GM23338 (cell line): ENCODE measurements at regions not wholly inside any gene's neighbourhood (a gene's known extent, or its start where the extent isn't known, plus 50 kb on each side); places are given as distances from the start of the nearest gene placed in this dataset.

ENCODE experiments used
- ATAC-seq: fragments of 200-7000 bp; cut with Tn5 transposase; 3 replicates; pipeline ENCODE4 v1.9.1; 2020
- DNase-seq: peaks from one replicate; pipeline ENCODE4 v3.0.0-alpha.2; 2015; ENCODE audit warnings: low spot score
- H2AFZ ChIP-seq: fragments of 200-600 bp; sonication (generic); 2 replicates; pipeline ENCODE4 v1.8.0; 2016; ENCODE audit warnings: antibody characterized with exemption, mild to moderate bottlenecking, moderate library complexity
- H3F3A ChIP-seq: fragments of 200-600 bp; sonication (generic); replicated peaks from 2 replicates; pipeline ENCODE4 v1.8.0; 2017; ENCODE audit warnings: antibody characterized with exemption, mixed run types, low read depth
- H3K27ac ChIP-seq: fragments of 200-600 bp; sonication (generic); 2 replicates; pipeline ENCODE4 v1.6.1; 2016; ENCODE audit warnings: low read depth
- H3K27me3 ChIP-seq: fragments of 200-600 bp; sonication (generic); 2 replicates; pipeline ENCODE4 v1.8.0; 2016; ENCODE audit warnings: mild to moderate bottlenecking, mixed run types, moderate library complexity; ENCODE audit not compliant: insufficient read depth
- H3K36me3 ChIP-seq: fragments of 200-600 bp; sonication (generic); 2 replicates; pipeline ENCODE4 v1.8.0; 2016; ENCODE audit warnings: mild to moderate bottlenecking; ENCODE audit not compliant: insufficient read depth
- H3K4me1 ChIP-seq: fragments of 200-600 bp; sonication (generic); 2 replicates; pipeline ENCODE4 v1.8.0; 2016; ENCODE audit warnings: mild to moderate bottlenecking, moderate library complexity; ENCODE audit not compliant: insufficient read depth
- H3K4me2 ChIP-seq: fragments of 200-600 bp; sonication (generic); 2 replicates; pipeline ENCODE4 v1.7.1; 2017; ENCODE audit warnings: mixed run types
- H3K4me3 ChIP-seq: fragments of 200-600 bp; sonication (generic); 2 replicates; pipeline ENCODE4 v1.6.1; 2016; ENCODE audit warnings: mixed run types
- H3K79me2 ChIP-seq: fragments of 200-600 bp; sonication (generic); replicated peaks from 2 replicates; pipeline ENCODE4 v1.8.0; 2017; ENCODE audit warnings: mild to moderate bottlenecking; ENCODE audit not compliant: insufficient read depth
- H3K9me2 ChIP-seq: fragments of 200-600 bp; sonication (generic); 2 replicates; pipeline ENCODE4 v1.8.0; 2017; ENCODE audit not compliant: insufficient read depth
- H4K20me1 ChIP-seq: fragments of 200-600 bp; sonication (generic); replicated peaks from 2 replicates; pipeline ENCODE4 v1.8.0; 2017; ENCODE audit warnings: mild to moderate bottlenecking; ENCODE audit not compliant: insufficient read depth
- H3K27ac Mint-ChIP-seq: 2 replicates; pipeline ENCODE4 v1.8.0; 2020; ENCODE audit warnings: inconsistent platforms, mild to moderate bottlenecking, moderate library complexity, mixed read lengths
- H3K27me3 Mint-ChIP-seq: 3 replicates; pipeline ENCODE4 v1.8.0; 2022; ENCODE audit warnings: low read depth, mild to moderate bottlenecking, moderate library complexity, mixed read lengths, inconsistent platforms; ENCODE audit not compliant: insufficient read depth, poor library complexity
- H3K36me3 Mint-ChIP-seq: 3 replicates; pipeline ENCODE4 v1.8.0; 2021; ENCODE audit warnings: low read depth, mild to moderate bottlenecking, inconsistent platforms, moderate library complexity, mixed read lengths
- H3K4me1 Mint-ChIP-seq: 3 replicates; pipeline ENCODE4 v1.8.0; 2020; ENCODE audit warnings: mild to moderate bottlenecking, inconsistent platforms, mixed read lengths
- H3K4me3 Mint-ChIP-seq: 3 replicates; pipeline ENCODE4 v1.8.0; 2021; ENCODE audit warnings: moderate library complexity, mild to moderate bottlenecking, inconsistent platforms, mixed read lengths
- H3K9me3 Mint-ChIP-seq: 3 replicates; pipeline ENCODE4 v1.8.0; 2020; ENCODE audit warnings: moderate library complexity, mild to moderate bottlenecking, inconsistent platforms, mixed read lengths
- CREB1 ChIP-seq: fragments of 250-450 bp; sonication (Bioruptor Pico); IDR thresholded peaks from 2 replicates; pipeline ENCODE4 v1.5.0; 2020; ENCODE audit warnings: low read depth, mild to moderate bottlenecking, moderate library complexity
- EZH2 ChIP-seq: fragments of 200-600 bp; sonication (generic); IDR thresholded peaks from one replicate; pipeline ENCODE4 v1.8.0; 2017; ENCODE audit warnings: antibody characterized with exemption, mild to moderate bottlenecking, low read depth; ENCODE audit not compliant: unreplicated experiment
- EZH2phosphoT487 ChIP-seq: fragments of 200-600 bp; sonication (generic); IDR thresholded peaks from one replicate; pipeline ENCODE4 v1.8.1; 2018; ENCODE audit warnings: antibody characterized with exemption; ENCODE audit not compliant: unreplicated experiment
- JUNB ChIP-seq: IDR thresholded peaks from one replicate; pipeline ENCODE4 v1.6.1; 2016; ENCODE audit warnings: antibody characterized with exemption; ENCODE audit not compliant: unreplicated experiment
- NANOG ChIP-seq: IDR thresholded peaks from 2 replicates; pipeline ENCODE4 v1.6.1; 2016; ENCODE audit warnings: antibody characterized with exemption, borderline replicate concordance
- POLR2AphosphoS5 ChIP-seq: IDR thresholded peaks from 2 replicates; pipeline ENCODE4 v1.6.1; 2016; ENCODE audit warnings: antibody characterized with exemption, low read depth
- STAT1 ChIP-seq: IDR thresholded peaks from one replicate; pipeline ENCODE4 v1.6.1; 2016; ENCODE audit warnings: antibody characterized with exemption; ENCODE audit not compliant: unreplicated experiment
- ZNF114 ChIP-seq: fragments of 250-450 bp; sonication (Bioruptor Pico); IDR thresholded peaks from 2 replicates; pipeline ENCODE4 v1.5.0; 2020; ENCODE audit warnings: mild to moderate bottlenecking, moderate library complexity
- ZNF331 ChIP-seq: fragments of 250-450 bp; sonication (Bioruptor Pico); IDR thresholded peaks from 2 replicates; pipeline ENCODE4 v1.5.0; 2020; ENCODE audit warnings: low read depth, mild to moderate bottlenecking, moderate library complexity
- TF ChIP-seq, protein P1 (sequence below), 2 experiments: fragments of 200-600 bp in 1 of 2; sonication (generic) in 1 of 2; conservative IDR thresholded peaks; 2 replicates each; pipeline versions ENCODE4 v1.5.1 to v1.6.1; 2016 to 2017; ENCODE audit warnings: antibody characterized with exemption in 2 of 2, low read depth in 2 of 2, mild to moderate bottlenecking in 2 of 2, moderate library complexity in 1 of 2
- TF ChIP-seq, protein P2 (sequence below): fragments of 250-450 bp; sonication (Bioruptor Pico); IDR thresholded peaks from 2 replicates; pipeline ENCODE4 v1.5.0; 2020; ENCODE audit warnings: mild to moderate bottlenecking, moderate library complexity
- TF ChIP-seq, protein P3 (sequence below): IDR thresholded peaks from 2 replicates; pipeline ENCODE4 v1.6.1; 2016; ENCODE audit warnings: antibody characterized with exemption
- TF ChIP-seq, protein P4 (sequence below): IDR thresholded peaks from one replicate; pipeline ENCODE4 v1.6.1; 2018; ENCODE audit warnings: antibody characterized with exemption; ENCODE audit not compliant: unreplicated experiment

DNA sequence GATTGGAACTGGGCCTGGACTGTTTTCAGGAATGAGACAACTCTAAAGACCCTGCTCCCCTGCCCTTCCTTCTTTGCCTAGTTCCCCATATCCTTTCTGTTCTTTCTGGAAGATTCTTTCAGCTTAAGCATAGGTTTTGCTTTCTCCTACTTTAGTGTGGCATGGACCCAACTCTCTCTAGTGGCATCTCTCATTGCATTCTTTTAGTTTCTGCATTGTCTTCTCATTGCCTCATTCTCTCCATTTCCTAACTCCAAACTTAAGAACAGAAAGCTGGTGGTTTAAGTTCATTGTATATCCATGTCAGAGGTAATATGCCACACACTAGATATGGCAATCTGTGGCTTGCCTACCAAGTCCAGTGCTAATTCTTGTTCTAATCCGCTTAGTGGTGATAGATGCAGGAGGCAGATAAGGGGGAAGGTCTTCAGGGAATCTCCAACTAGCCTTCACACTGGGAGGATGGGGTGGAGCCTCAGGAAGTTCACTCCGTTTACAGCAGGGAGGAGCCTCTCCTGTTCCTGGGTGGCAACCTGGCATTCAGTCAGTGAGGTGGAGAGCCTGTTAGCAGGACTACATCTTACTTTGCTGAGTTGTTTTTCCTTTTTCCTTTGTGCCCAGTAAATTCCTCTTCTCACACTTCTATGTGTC lies 165.1 kb upstream of the LMNTD1 start:
- Histone ChIP-seq H3K27me3 (no peaks in the 10 kb centered on the region), H3K9me2 (peaks cover 7% of the 10 kb centered on the region), H3K36me3 (no peaks in the 10 kb centered on the region), H3F3A (no peaks in the 10 kb centered on the region), H2AFZ (peak overlapping the region; percentile 85; the same call in 1 of the 2 replicates), H3K4me1 (no peaks in the 10 kb centered on the region), H3K27ac (no peak overlapping the region), H3K4me3 (no peak overlapping the region), H3K4me2 (no peak overlapping the region), H3K79me2 (no peaks in the 10 kb centered on the region), H4K20me1 (no peaks in the 10 kb centered on the region)
- Mint-ChIP-seq H3K27ac (no peak overlapping the region), H3K4me3 (no peak overlapping the region), H3K27me3 (peaks cover 2% of the 10 kb centered on the region), H3K36me3 (no peaks in the 10 kb centered on the region), H3K9me3 (no peaks in the 10 kb centered on the region), H3K4me1 (no peaks in the 10 kb centered on the region)
- peak; percentile 2 for DNase-seq
- peak; percentile 46 for ATAC-seq
- no peak for TF ChIP-seq ZNF114 (CRISPR knock-in tag)
- TF ChIP-seq ZNF331 (CRISPR knock-in tag): no peak
- TF ChIP-seq, protein P1, sequence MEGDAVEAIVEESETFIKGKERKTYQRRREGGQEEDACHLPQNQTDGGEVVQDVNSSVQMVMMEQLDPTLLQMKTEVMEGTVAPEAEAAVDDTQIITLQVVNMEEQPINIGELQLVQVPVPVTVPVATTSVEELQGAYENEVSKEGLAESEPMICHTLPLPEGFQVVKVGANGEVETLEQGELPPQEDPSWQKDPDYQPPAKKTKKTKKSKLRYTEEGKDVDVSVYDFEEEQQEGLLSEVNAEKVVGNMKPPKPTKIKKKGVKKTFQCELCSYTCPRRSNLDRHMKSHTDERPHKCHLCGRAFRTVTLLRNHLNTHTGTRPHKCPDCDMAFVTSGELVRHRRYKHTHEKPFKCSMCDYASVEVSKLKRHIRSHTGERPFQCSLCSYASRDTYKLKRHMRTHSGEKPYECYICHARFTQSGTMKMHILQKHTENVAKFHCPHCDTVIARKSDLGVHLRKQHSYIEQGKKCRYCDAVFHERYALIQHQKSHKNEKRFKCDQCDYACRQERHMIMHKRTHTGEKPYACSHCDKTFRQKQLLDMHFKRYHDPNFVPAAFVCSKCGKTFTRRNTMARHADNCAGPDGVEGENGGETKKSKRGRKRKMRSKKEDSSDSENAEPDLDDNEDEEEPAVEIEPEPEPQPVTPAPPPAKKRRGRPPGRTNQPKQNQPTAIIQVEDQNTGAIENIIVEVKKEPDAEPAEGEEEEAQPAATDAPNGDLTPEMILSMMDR (conservative IDR thresholded peaks at IDR 0.05; ENCODE audit: low read depth in 2 of 2): no peak
- no peak for TF ChIP-seq EZH2
- TF ChIP-seq EZH2phosphoT487: no peak
- TF ChIP-seq, protein P2, sequence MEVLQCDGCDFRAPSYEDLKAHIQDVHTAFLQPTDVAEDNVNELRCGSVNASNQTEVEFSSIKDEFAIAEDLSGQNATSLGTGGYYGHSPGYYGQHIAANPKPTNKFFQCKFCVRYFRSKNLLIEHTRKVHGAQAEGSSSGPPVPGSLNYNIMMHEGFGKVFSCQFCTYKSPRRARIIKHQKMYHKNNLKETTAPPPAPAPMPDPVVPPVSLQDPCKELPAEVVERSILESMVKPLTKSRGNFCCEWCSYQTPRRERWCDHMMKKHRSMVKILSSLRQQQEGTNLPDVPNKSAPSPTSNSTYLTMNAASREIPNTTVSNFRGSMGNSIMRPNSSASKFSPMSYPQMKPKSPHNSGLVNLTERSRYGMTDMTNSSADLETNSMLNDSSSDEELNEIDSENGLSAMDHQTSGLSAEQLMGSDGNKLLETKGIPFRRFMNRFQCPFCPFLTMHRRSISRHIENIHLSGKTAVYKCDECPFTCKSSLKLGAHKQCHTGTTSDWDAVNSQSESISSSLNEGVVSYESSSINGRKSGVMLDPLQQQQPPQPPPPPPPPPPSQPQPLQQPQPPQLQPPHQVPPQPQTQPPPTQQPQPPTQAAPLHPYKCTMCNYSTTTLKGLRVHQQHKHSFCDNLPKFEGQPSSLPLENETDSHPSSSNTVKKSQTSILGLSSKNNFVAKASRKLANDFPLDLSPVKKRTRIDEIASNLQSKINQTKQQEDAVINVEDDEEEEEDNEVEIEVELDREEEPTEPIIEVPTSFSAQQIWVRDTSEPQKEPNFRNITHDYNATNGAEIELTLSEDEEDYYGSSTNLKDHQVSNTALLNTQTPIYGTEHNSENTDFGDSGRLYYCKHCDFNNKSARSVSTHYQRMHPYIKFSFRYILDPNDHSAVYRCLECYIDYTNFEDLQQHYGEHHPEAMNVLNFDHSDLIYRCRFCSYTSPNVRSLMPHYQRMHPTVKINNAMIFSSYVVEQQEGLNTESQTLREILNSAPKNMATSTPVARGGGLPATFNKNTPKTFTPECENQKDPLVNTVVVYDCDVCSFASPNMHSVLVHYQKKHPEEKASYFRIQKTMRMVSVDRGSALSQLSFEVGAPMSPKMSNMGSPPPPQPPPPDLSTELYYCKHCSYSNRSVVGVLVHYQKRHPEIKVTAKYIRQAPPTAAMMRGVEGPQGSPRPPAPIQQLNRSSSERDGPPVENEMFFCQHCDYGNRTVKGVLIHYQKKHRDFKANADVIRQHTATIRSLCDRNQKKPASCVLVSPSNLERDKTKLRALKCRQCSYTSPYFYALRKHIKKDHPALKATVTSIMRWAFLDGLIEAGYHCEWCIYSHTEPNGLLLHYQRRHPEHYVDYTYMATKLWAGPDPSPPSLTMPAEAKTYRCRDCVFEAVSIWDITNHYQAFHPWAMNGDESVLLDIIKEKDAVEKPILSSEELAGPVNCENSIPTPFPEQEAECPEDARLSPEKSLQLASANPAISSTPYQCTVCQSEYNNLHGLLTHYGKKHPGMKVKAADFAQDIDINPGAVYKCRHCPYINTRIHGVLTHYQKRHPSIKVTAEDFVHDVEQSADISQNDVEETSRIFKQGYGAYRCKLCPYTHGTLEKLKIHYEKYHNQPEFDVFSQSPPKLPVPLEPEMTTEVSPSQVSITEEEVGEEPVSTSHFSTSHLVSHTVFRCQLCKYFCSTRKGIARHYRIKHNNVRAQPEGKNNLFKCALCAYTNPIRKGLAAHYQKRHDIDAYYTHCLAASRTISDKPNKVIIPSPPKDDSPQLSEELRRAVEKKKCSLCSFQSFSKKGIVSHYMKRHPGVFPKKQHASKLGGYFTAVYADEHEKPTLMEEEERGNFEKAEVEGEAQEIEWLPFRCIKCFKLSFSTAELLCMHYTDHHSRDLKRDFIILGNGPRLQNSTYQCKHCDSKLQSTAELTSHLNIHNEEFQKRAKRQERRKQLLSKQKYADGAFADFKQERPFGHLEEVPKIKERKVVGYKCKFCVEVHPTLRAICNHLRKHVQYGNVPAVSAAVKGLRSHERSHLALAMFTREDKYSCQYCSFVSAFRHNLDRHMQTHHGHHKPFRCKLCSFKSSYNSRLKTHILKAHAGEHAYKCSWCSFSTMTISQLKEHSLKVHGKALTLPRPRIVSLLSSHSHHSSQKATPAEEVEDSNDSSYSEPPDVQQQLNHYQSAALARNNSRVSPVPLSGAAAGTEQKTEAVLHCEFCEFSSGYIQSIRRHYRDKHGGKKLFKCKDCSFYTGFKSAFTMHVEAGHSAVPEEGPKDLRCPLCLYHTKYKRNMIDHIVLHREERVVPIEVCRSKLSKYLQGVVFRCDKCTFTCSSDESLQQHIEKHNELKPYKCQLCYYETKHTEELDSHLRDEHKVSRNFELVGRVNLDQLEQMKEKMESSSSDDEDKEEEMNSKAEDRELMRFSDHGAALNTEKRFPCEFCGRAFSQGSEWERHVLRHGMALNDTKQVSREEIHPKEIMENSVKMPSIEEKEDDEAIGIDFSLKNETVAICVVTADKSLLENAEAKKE (CRISPR knock-in tag): no peak
- TF ChIP-seq, protein P3, sequence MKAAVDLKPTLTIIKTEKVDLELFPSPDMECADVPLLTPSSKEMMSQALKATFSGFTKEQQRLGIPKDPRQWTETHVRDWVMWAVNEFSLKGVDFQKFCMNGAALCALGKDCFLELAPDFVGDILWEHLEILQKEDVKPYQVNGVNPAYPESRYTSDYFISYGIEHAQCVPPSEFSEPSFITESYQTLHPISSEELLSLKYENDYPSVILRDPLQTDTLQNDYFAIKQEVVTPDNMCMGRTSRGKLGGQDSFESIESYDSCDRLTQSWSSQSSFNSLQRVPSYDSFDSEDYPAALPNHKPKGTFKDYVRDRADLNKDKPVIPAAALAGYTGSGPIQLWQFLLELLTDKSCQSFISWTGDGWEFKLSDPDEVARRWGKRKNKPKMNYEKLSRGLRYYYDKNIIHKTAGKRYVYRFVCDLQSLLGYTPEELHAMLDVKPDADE: no peak
- no peak for TF ChIP-seq NANOG
- TF ChIP-seq JUNB: no peak
- TF ChIP-seq STAT1: no peak
- no peak for TF ChIP-seq CREB1 (CRISPR knock-in tag)
- TF ChIP-seq, protein P4, sequence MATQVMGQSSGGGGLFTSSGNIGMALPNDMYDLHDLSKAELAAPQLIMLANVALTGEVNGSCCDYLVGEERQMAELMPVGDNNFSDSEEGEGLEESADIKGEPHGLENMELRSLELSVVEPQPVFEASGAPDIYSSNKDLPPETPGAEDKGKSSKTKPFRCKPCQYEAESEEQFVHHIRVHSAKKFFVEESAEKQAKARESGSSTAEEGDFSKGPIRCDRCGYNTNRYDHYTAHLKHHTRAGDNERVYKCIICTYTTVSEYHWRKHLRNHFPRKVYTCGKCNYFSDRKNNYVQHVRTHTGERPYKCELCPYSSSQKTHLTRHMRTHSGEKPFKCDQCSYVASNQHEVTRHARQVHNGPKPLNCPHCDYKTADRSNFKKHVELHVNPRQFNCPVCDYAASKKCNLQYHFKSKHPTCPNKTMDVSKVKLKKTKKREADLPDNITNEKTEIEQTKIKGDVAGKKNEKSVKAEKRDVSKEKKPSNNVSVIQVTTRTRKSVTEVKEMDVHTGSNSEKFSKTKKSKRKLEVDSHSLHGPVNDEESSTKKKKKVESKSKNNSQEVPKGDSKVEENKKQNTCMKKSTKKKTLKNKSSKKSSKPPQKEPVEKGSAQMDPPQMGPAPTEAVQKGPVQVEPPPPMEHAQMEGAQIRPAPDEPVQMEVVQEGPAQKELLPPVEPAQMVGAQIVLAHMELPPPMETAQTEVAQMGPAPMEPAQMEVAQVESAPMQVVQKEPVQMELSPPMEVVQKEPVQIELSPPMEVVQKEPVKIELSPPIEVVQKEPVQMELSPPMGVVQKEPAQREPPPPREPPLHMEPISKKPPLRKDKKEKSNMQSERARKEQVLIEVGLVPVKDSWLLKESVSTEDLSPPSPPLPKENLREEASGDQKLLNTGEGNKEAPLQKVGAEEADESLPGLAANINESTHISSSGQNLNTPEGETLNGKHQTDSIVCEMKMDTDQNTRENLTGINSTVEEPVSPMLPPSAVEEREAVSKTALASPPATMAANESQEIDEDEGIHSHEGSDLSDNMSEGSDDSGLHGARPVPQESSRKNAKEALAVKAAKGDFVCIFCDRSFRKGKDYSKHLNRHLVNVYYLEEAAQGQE: no peak
- no peak for TF ChIP-seq POLR2AphosphoS5
